ENCODE measurements at regions not wholly inside any gene's neighbourhood (a gene's known extent, or its start where the extent isn't known, plus 50 kb on each side); places are given as distances from the start of the nearest gene placed in this dataset.

DNA sequence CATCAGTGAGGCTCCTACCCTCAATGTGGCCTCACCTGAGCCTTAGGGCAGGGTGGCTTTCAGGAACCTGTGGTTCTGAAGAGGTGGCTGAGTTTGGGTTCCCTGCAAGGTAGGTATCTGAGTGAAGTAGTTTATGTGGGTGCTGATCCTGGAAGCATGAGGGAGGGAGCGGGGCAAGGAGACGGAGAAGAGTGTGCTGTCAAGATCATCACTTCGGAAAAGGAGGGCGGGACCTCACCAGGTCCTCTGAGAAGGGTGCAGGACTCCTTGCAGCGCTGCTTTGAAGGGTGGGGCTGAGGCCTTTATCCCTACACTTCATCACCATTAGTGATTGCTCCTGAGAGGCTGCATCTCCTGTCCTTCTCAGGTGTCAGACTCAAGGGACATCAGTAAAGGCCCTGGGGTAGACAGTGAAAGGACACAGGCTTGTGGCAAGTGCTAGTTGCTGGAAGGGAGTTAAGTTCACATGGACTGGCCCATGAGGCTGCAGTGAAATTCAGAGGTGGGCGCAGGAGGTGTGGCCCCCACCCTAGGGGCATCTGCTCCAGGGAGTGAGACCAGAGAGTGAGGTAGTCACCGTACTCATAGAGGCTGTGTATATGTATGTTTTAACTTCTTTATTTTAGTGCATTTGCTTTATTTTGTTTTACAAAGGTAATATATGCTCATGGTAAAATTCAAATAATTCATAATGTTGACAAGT, 57.3 kb upstream of the GALNT2 start:
- H3K4me3 ChIP-seq (replicated peaks; ENCODE audit: low read depth, low read length): no peak overlapping the region
- DNase-seq (ENCODE audit: extremely low read depth, low read depth): no peak
- TF ChIP-seq, protein P1, sequence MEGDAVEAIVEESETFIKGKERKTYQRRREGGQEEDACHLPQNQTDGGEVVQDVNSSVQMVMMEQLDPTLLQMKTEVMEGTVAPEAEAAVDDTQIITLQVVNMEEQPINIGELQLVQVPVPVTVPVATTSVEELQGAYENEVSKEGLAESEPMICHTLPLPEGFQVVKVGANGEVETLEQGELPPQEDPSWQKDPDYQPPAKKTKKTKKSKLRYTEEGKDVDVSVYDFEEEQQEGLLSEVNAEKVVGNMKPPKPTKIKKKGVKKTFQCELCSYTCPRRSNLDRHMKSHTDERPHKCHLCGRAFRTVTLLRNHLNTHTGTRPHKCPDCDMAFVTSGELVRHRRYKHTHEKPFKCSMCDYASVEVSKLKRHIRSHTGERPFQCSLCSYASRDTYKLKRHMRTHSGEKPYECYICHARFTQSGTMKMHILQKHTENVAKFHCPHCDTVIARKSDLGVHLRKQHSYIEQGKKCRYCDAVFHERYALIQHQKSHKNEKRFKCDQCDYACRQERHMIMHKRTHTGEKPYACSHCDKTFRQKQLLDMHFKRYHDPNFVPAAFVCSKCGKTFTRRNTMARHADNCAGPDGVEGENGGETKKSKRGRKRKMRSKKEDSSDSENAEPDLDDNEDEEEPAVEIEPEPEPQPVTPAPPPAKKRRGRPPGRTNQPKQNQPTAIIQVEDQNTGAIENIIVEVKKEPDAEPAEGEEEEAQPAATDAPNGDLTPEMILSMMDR (IDR thresholded peaks at IDR 0.05; ENCODE audit: low read depth, low read length, missing control alignments): no peak

- TF ChIP-seq, protein P1 (IDR thresholded peaks at IDR 0.05; ENCODE audit: low read depth, low read length, missing control alignments): no peak
- no peak for DNase-seq (ENCODE audit: extremely low read depth, low read depth)
- no peak overlapping the region for H3K4me3 ChIP-seq (replicated peaks; ENCODE audit: low read depth, low read length)
Measured at GRCh38 chr1:230010603-230011332, 56.3 kb upstream of the GALNT2 start.

DNA sequence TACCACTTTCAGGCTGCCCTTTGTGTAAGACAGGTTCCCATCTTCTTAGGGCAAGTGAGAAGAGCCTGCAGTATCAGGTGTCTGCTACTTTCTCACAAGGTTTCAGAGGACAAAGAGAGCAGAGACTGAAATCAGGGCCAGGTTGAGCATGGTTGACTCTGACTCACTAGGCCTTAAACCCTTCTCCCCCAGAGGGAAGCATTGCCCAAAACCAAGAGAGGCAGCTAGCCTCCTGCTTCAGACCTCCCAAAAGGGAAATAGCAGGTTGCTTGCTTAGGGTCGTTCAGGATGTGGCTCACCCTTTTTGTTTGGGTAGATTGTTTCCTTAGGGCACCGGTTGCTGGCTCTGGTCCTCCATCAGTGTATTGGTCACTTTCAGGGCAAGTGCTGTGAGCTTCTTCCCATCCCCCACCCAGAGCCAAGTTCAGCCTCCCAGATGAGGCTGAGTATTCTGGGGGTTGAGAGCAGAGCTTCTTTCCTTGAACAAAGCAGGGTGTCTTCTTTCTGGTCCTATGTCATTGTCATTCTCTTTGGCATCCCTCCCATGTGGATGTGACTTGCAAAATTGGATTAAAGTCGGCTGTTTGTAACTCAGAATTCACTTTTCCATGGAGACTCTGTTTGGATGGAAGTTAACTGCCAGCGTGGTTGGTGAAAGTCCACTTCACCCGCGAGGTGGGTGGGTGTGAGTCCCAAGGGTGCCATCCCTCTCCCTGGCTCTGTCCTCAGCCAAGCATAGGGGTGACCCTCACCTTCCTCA, 55.5 kb upstream of the GALNT2 start:
- no peak for DNase-seq (ENCODE audit: extremely low read depth, low read depth)
- TF ChIP-seq, protein P1 (IDR thresholded peaks at IDR 0.05; ENCODE audit: low read depth, low read length, missing control alignments): no peak
- no peak overlapping the region for H3K4me3 ChIP-seq (replicated peaks; ENCODE audit: low read depth, low read length)

GRCh38 chr1:230012093-230012393, 55.0 kb upstream of the GALNT2 start:
- TF ChIP-seq, protein P1 (IDR thresholded peaks at IDR 0.05; ENCODE audit: low read depth, low read length, missing control alignments): no peak
- H3K4me3 ChIP-seq (replicated peaks; ENCODE audit: low read depth, low read length): no peak overlapping the region
- no peak for DNase-seq (ENCODE audit: extremely low read depth, low read depth)

- TF ChIP-seq, protein P1 (IDR thresholded peaks at IDR 0.05; ENCODE audit: low read depth, low read length, missing control alignments): no peak
- DNase-seq (ENCODE audit: extremely low read depth, low read depth): no peak
- H3K4me3 ChIP-seq (replicated peaks; ENCODE audit: low read depth, low read length): no peak overlapping the region
Measured at GRCh38 chr1:230012741-230013140, 54.3 kb upstream of the GALNT2 start.

GRCh38 chr1:230016159-230016558, 50.9 kb upstream of the GALNT2 start:
- TF ChIP-seq, protein P1 (IDR thresholded peaks at IDR 0.05; ENCODE audit: low read depth, low read length, missing control alignments): no peak
- DNase-seq (ENCODE audit: extremely low read depth, low read depth): no peak
- H3K4me3 ChIP-seq (replicated peaks; ENCODE audit: low read depth, low read length): no peak overlapping the region
